Hepatocyte (in vitro differentiated cells): ENCODE measurements at regions not wholly inside any gene's neighbourhood (a gene's known extent, or its start where the extent isn't known, plus 50 kb on each side); places are given as distances from the start of the nearest gene placed in this dataset.

Source experiments
- DNase-seq: peaks from one replicate; pipeline ENCODE4 v3.0.0-alpha.2; 2016; ENCODE audit warnings: low spot score
- H2AFZ ChIP-seq: fragments of 200-600 bp; sonication (generic); 2 replicates; pipeline ENCODE4 v1.6.0; 2016; ENCODE audit warnings: antibody characterized with exemption, mild to moderate bottlenecking
- H3K27ac ChIP-seq: fragments of 200-600 bp; sonication (generic); 2 replicates; pipeline ENCODE4 v1.5.1; 2016; ENCODE audit warnings: mild to moderate bottlenecking
- H3K27me3 ChIP-seq: fragments of 200-600 bp; sonication (generic); 2 replicates; pipeline ENCODE4 v1.6.1; 2016
- H3K36me3 ChIP-seq: fragments of 200-600 bp; sonication (generic); replicated peaks from 2 replicates; pipeline ENCODE4 v1.5.1; 2016; ENCODE audit warnings: low read depth; ENCODE audit not compliant: insufficient read depth
- H3K4me1 ChIP-seq: fragments of 200-600 bp; sonication (generic); 2 replicates; pipeline ENCODE4 v1.5.1; 2016; ENCODE audit warnings: mild to moderate bottlenecking, moderate library complexity; ENCODE audit not compliant: insufficient read depth
- H3K4me2 ChIP-seq: fragments of 200-600 bp; sonication (generic); 2 replicates; pipeline ENCODE4 v1.6.0; 2016
- H3K4me3 ChIP-seq: fragments of 200-600 bp; sonication (generic); 2 replicates; pipeline ENCODE4 v1.5.1; 2016; ENCODE audit warnings: mild to moderate bottlenecking
- H3K79me2 ChIP-seq: fragments of 200-600 bp; sonication (generic); 2 replicates; pipeline ENCODE4 v1.6.0; 2017; ENCODE audit warnings: mild to moderate bottlenecking
- H3K9me2 ChIP-seq: fragments of 200-600 bp; sonication (generic); replicated peaks from 2 replicates; pipeline ENCODE4 v1.6.0; 2017; ENCODE audit warnings: mild to moderate bottlenecking; ENCODE audit not compliant: insufficient read depth
- H3K9me3 ChIP-seq: fragments of 200-600 bp; sonication (generic); 2 replicates; pipeline ENCODE4 v1.5.1; 2016; ENCODE audit warnings: low read depth, mild to moderate bottlenecking
- H4K20me1 ChIP-seq: fragments of 200-600 bp; sonication (generic); 2 replicates; pipeline ENCODE4 v1.6.0; 2016; ENCODE audit warnings: mild to moderate bottlenecking; ENCODE audit not compliant: insufficient read depth, poor library complexity, severe bottlenecking
- CTCF ChIP-seq: fragments of 200-600 bp; sonication (generic); IDR thresholded peaks from 2 replicates; pipeline ENCODE4 v1.5.1; 2016; ENCODE audit warnings: antibody characterized with exemption, mild to moderate bottlenecking; ENCODE audit not compliant: poor library complexity
- EZH2 ChIP-seq: fragments of 200-600 bp; sonication (generic); IDR thresholded peaks from 2 replicates; pipeline ENCODE4 v1.6.1; 2016; ENCODE audit warnings: antibody characterized with exemption, mild to moderate bottlenecking, borderline replicate concordance
- EZH2phosphoT487 ChIP-seq: fragments of 200-600 bp; sonication (generic); IDR thresholded peaks from one replicate; pipeline ENCODE4 v1.6.1; 2018; ENCODE audit warnings: antibody characterized with exemption, mild to moderate bottlenecking, low read depth, moderate library complexity; ENCODE audit not compliant: unreplicated experiment, severe bottlenecking
- WGBS: methylation state at CpG from one replicate; pipeline ENCODE4 v1.1.6; 2016; ENCODE audit warnings: low lambda C conversion rate; ENCODE audit errors: missing lambda C conversion rate; 5-methylcytosine and 5-hydroxymethylcytosine counted together

GRCh38 chr12:126727218-126728075 is 1539.5 kb upstream of the TMEM132C start:
- H3K4me1 ChIP-seq: no peaks in the 10 kb centered on the region
- TF ChIP-seq EZH2 (no peak), CTCF (no peak)
- no peak overlapping the region for H3K4me2 ChIP-seq
- H3K9me2 ChIP-seq: no peaks in the 10 kb centered on the region
- H2AFZ ChIP-seq: no peak overlapping the region
- no peaks in the 10 kb centered on the region for H4K20me1 ChIP-seq
- peak; percentile 6 for DNase-seq
- no peak overlapping the region for H3K4me3 ChIP-seq
- H3K36me3 ChIP-seq: no peaks in the 10 kb centered on the region
- H3K79me2 ChIP-seq: no peaks in the 10 kb centered on the region
- peaks cover 46% of the 10 kb centered on the region for H3K27me3 ChIP-seq
- WGBS: 14% methylated on average over 44 of the region's 44 CpGs
- H3K9me3 ChIP-seq: no peaks in the 10 kb centered on the region
- no peak overlapping the region for H3K27ac ChIP-seq

GRCh38 chr12:126734296-126734695 is 1532.7 kb upstream of the TMEM132C start:
- no peaks in the 10 kb centered on the region for H3K9me3 ChIP-seq
- H3K4me1 ChIP-seq: no peaks in the 10 kb centered on the region
- H3K9me2 ChIP-seq: no peaks in the 10 kb centered on the region
- no peak overlapping the region for H3K27ac ChIP-seq
- TF ChIP-seq CTCF: no peak
- TF ChIP-seq EZH2phosphoT487: no peak
- no peak for TF ChIP-seq EZH2
- H4K20me1 ChIP-seq: no peaks in the 10 kb centered on the region
- no peak overlapping the region for H3K4me3 ChIP-seq
- H2AFZ ChIP-seq: no peak overlapping the region
- WGBS: 68% methylated on average over 5 of the region's 5 CpGs
- no peak overlapping the region for H3K4me2 ChIP-seq
- no peaks in the 10 kb centered on the region for H3K36me3 ChIP-seq
- DNase-seq: no peak
- H3K79me2 ChIP-seq: no peaks in the 10 kb centered on the region
- peaks cover 6% of the 10 kb centered on the region for H3K27me3 ChIP-seq

GRCh38 chr12:126734710-126735109 is 1532.3 kb upstream of the TMEM132C start:
- H3K9me3 ChIP-seq: no peaks in the 10 kb centered on the region
- no peaks in the 10 kb centered on the region for H3K4me1 ChIP-seq
- no peaks in the 10 kb centered on the region for H3K79me2 ChIP-seq
- no peaks in the 10 kb centered on the region for H4K20me1 ChIP-seq
- peaks cover 6% of the 10 kb centered on the region for H3K27me3 ChIP-seq
- H3K27ac ChIP-seq: no peak overlapping the region
- no peak overlapping the region for H3K4me3 ChIP-seq
- H3K9me2 ChIP-seq: no peaks in the 10 kb centered on the region
- H2AFZ ChIP-seq: no peak overlapping the region
- TF ChIP-seq EZH2phosphoT487: no peak
- 87% methylated on average over 8 of the region's 8 CpGs for WGBS
- DNase-seq: no peak
- no peaks in the 10 kb centered on the region for H3K36me3 ChIP-seq
- no peak overlapping the region for H3K4me2 ChIP-seq

- Histone ChIP-seq H3K36me3 (no peaks in the 10 kb centered on the region), H3K9me2 (no peaks in the 10 kb centered on the region), H3K27ac (no peak overlapping the region), H3K9me3 (no peaks in the 10 kb centered on the region), H3K4me2 (no peak overlapping the region), H3K79me2 (no peaks in the 10 kb centered on the region), H3K27me3 (no peaks in the 10 kb centered on the region), H2AFZ (no peak overlapping the region), H3K4me1 (no peaks in the 10 kb centered on the region), H3K4me3 (no peak overlapping the region), H4K20me1 (no peaks in the 10 kb centered on the region)
- DNase-seq: no peak
- WGBS: 87% methylated on average over 12 of the region's 12 CpGs
- TF ChIP-seq EZH2phosphoT487 (no peak), EZH2 (no peak), CTCF (no peak)
Measured at GRCh38 chr12:126741536-126742240, 1525.3 kb upstream of the TMEM132C start.
